HG02852 (cell line): ENCODE measurements at regions not wholly inside any gene's neighbourhood (a gene's known extent, or its start where the extent isn't known, plus 50 kb on each side); places are given as distances from the start of the nearest gene placed in this dataset.

Source experiments
- ATAC-seq: cut with Tn5 transposase; IDR thresholded peaks from one replicate; pipeline ENCODE4 v1.9.1; 2021; ENCODE audit warnings: mild to moderate bottlenecking, moderate library complexity; ENCODE audit not compliant: unreplicated experiment

- ATAC-seq: no peak
Measured at GRCh38 chr1:59018860-59019259, 235.0 kb upstream of the JUN start.

GRCh38 chr1:59020151-59020997 is 236.5 kb upstream of the JUN start:
- ATAC-seq: peak; percentile 93

- ATAC-seq: no peak
Measured at GRCh38 chr1:59022199-59022598, 238.4 kb upstream of the JUN start.

- ATAC-seq: no peak
Measured at GRCh38 chr1:59022799-59023198, 239.0 kb upstream of the JUN start.

- no peak for ATAC-seq
Measured at GRCh38 chr1:59025201-59025600, 241.4 kb upstream of the JUN start.

GRCh38 chr1:59025898-59026426 is 242.1 kb upstream of the JUN start:
- peak; percentile 86 for ATAC-seq

GRCh38 chr1:59026472-59026948 is 242.7 kb upstream of the JUN start:
- ATAC-seq: peak; percentile 33

GRCh38 chr1:59027177-59027576 is 243.3 kb upstream of the JUN start:
- ATAC-seq: no peak

GRCh38 chr1:59028048-59028447 is 244.2 kb upstream of the JUN start:
- ATAC-seq: no peak

GRCh38 chr1:59029411-59030167 is 245.7 kb upstream of the JUN start:
- ATAC-seq: no peak

GRCh38 chr1:59032228-59032627 is 248.4 kb upstream of the JUN start:
- ATAC-seq: no peak

GRCh38 chr1:59033761-59034160 is 249.9 kb upstream of the JUN start:
- ATAC-seq: no peak

- ATAC-seq: no peak
Measured at GRCh38 chr1:59034925-59035324, 251.1 kb upstream of the JUN start.

GRCh38 chr1:59039551-59039950 is 255.7 kb upstream of the JUN start:
- ATAC-seq: no peak

- ATAC-seq: no peak
Measured at GRCh38 chr1:59040486-59040885, 256.4 kb upstream of the FGGY start.

- no peak for ATAC-seq
Measured at GRCh38 chr1:59041646-59042277, 255.1 kb upstream of the FGGY start.

- no peak for ATAC-seq
Measured at GRCh38 chr1:59043796-59044195, 253.1 kb upstream of the FGGY start.

GRCh38 chr1:59044535-59045121 is 252.3 kb upstream of the FGGY start:
- no peak for ATAC-seq

GRCh38 chr1:59045137-59045536 is 251.8 kb upstream of the FGGY start:
- ATAC-seq: no peak

GRCh38 chr1:59045636-59046035 is 251.3 kb upstream of the FGGY start:
- ATAC-seq: peak; percentile 37

- peak; percentile 19 for ATAC-seq
Measured at GRCh38 chr1:59046134-59046533, 250.8 kb upstream of the FGGY start.
